ENCODE measurements at regions not wholly inside any gene's neighbourhood (a gene's known extent, or its start where the extent isn't known, plus 50 kb on each side); places are given as distances from the start of the nearest gene placed in this dataset. TPM values are rescaled to one million over a fixed set of nuclear protein-coding genes. Genes with fewer than 3 reads are reported as not detected.

DNA sequence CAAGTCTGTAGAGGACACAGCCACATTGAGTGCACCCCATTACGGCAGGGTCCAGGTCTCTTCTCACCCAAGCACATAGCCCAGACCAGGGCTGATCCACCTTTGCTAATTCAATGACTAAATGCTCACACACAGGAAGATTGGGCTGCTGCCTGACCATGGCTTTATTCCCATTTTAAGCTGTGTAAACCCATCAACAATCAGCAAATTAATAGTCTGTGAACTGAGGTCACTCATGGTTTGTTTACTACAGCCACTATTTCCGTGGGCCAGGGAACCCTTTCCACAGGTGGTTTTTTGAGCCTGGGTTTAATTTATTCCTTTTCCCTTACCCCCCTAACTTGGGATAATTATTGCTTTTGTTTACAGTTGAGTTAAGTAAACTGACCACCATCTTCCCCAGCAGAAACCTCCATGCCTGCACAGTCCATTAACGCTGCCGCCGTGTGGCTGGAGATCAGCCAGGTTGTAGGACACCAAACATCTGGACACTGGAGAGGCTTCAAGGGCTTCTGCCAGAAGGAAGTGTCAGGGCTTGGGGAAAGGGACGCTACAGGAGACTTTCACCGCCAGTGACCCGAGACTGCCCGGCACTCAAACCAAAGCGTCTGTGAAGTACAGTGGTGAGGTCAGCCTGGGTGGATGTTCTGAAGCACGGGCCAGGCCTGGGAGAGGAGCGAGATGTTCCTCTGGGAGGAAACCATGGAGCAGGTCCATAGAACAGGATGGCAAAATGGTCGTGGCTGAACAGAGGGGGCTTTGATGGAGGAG, 282.9 kb downstream of the DYSF start:
- H3K9ac ChIP-seq (ENCODE audit: low read depth, low read length, poor library complexity) = no peak overlapping the region
- no peak overlapping the region for H2BK120ac ChIP-seq (ENCODE audit: low read depth, low read length)
- no peaks in the 10 kb centered on the region for H3K36me3 ChIP-seq (replicated peaks in 1 of 2; ENCODE audit: control insufficient read depth in 2 of 2, insufficient read depth in 2 of 2, low read length in 2 of 2)
- H2BK5ac ChIP-seq (ENCODE audit: low read length) = no peak overlapping the region
- H3K79me1 ChIP-seq (ENCODE audit: low read depth, low read length) = peaks cover 1% of the 10 kb centered on the region
- peaks cover 0 to 1% of the 10 kb centered on the region in 2 donors for H3K9me3 ChIP-seq (replicated peaks in 1 of 2; ENCODE audit: control insufficient read depth in 2 of 2, insufficient read depth in 1 of 2, low read depth in 1 of 2, low read length in 2 of 2)
- H3K4me1 ChIP-seq (ENCODE audit: control insufficient read depth in 2 of 2, insufficient read depth in 1 of 2, low read depth in 1 of 2, low read length in 2 of 2) = no peaks in the 10 kb centered on the region
- H2BK12ac ChIP-seq (ENCODE audit: low read length) = no peak overlapping the region
- peak overlapping the region; percentile 25 for H3K14ac ChIP-seq (ENCODE audit: low read length)
- no peak overlapping the region for H3K23ac ChIP-seq (ENCODE audit: low read depth, low read length, poor library complexity)
- no peaks in the 10 kb centered on the region for H3K27me3 ChIP-seq (ENCODE audit: control insufficient read depth in 3 of 3, insufficient read depth in 3 of 3, low read depth in 1 of 3, low read length in 3 of 3)
- H2AFZ ChIP-seq (ENCODE audit: low read length) = no peak overlapping the region
- no CpG with 5 or more reads among the region's 13 CpGs for WGBS, 2 donors (ENCODE audit: extremely low coverage in 2 of 2, insufficient read length in 2 of 2, insufficient replicate concordance in 1 of 2)
- no peak overlapping the region for H3K4me3 ChIP-seq (ENCODE audit: low read length in 2 of 2)
- H3K4ac ChIP-seq (ENCODE audit: low read length) = no peak overlapping the region
- no peak for DNase-seq (ENCODE audit: low spot score)
- H4K91ac ChIP-seq (ENCODE audit: low read depth, low read length, poor library complexity) = no peak overlapping the region
- no peak overlapping the region for H2AK5ac ChIP-seq (ENCODE audit: low read depth, low read length)
- H3K27ac ChIP-seq (replicated peaks; ENCODE audit: low read length) = no peak overlapping the region
- no peak overlapping the region for H4K8ac ChIP-seq (ENCODE audit: low read depth, low read length)
- no peak overlapping the region for H3K4me2 ChIP-seq (ENCODE audit: insufficient read depth, low read length, poor library complexity, severe bottlenecking)
- H2BK15ac ChIP-seq (ENCODE audit: low read length) = no peak overlapping the region
- H3K18ac ChIP-seq (ENCODE audit: low read length) = peak overlapping the region; percentile 16

Small RNAs in the stretch of these regions (small RNA-seq; reads per million reads assigned to genes)
- gene RPS20P10 (ENCODE audit: insufficient read depth) = not detected

Data from neuronal stem cell (in vitro differentiated cells).